ENCODE measurements at regions not wholly inside any gene's neighbourhood (a gene's known extent, or its start where the extent isn't known, plus 50 kb on each side); places are given as distances from the start of the nearest gene placed in this dataset.

DNA sequence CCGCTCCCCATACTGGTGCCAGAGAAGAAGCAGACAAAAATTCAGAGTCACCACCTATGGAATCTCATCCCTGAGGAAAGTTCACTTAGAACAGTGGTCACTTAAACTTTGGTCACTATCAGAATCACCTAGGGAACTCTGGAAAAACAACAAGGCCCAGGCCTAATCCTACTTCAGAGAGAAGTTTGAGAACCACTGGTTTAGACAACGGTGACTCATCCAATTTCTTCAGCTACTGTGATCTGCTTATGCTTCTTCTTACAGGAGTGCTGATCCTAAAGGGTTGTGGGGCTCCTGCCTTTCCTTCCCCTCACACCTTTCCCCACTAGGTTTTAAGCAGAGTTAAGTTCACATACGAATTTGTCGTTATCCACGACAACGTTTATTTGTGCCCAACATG lies 194.7 kb upstream of the KLF4 start:
- H3K4ac ChIP-seq (ENCODE audit: low read depth, low read length) = no peak overlapping the region
- no peak overlapping the region for H3K18ac ChIP-seq (ENCODE audit: insufficient read length, low read depth, low read length)
- H3K27me3 Mint-ChIP-seq (ENCODE audit: low read depth) = peaks cover 2% of the 10 kb centered on the region
- no peak overlapping the region for H3K56ac ChIP-seq (ENCODE audit: insufficient read length, low read depth, low read length)
- H2BK12ac ChIP-seq (ENCODE audit: insufficient read length, low read depth, low read length) = no peak overlapping the region
- H2BK120ac ChIP-seq (ENCODE audit: low read depth, low read length, poor library complexity, severe bottlenecking) = no peak overlapping the region
- no peaks in the 10 kb centered on the region for H3K9me3 ChIP-seq (ENCODE audit: control insufficient read depth, low read depth, low read length)
- no peak overlapping the region for H2BK20ac ChIP-seq (ENCODE audit: low read depth, low read length, poor library complexity, severe bottlenecking)
- H2BK15ac ChIP-seq (ENCODE audit: low read depth, low read length) = no peak overlapping the region
- H3K14ac ChIP-seq (ENCODE audit: insufficient read depth, low read length) = no peak overlapping the region
- no peaks in the 10 kb centered on the region for H3K23me2 ChIP-seq (ENCODE audit: insufficient read length, low read depth, low read length, poor library complexity, severe bottlenecking)
- TF ChIP-seq, protein P1, sequence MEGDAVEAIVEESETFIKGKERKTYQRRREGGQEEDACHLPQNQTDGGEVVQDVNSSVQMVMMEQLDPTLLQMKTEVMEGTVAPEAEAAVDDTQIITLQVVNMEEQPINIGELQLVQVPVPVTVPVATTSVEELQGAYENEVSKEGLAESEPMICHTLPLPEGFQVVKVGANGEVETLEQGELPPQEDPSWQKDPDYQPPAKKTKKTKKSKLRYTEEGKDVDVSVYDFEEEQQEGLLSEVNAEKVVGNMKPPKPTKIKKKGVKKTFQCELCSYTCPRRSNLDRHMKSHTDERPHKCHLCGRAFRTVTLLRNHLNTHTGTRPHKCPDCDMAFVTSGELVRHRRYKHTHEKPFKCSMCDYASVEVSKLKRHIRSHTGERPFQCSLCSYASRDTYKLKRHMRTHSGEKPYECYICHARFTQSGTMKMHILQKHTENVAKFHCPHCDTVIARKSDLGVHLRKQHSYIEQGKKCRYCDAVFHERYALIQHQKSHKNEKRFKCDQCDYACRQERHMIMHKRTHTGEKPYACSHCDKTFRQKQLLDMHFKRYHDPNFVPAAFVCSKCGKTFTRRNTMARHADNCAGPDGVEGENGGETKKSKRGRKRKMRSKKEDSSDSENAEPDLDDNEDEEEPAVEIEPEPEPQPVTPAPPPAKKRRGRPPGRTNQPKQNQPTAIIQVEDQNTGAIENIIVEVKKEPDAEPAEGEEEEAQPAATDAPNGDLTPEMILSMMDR (conservative IDR thresholded peaks at IDR 0.05) = no peak
- H3K4me3 Mint-ChIP-seq = no peak overlapping the region
- no peak for DNase-seq
- no peak overlapping the region for H4K8ac ChIP-seq (replicated peaks; ENCODE audit: insufficient read length, low read depth, low read length)
- peaks cover 13 to 18% of the 10 kb centered on the region in 2 experiments for H3K4me1 Mint-ChIP-seq
- no peak overlapping the region for H3K23ac ChIP-seq (ENCODE audit: insufficient read length, low read depth, low read length)
- H3K27me3 ChIP-seq (ENCODE audit: insufficient read depth, low read length) = no peaks in the 10 kb centered on the region
- H2BK5ac ChIP-seq (ENCODE audit: insufficient read length, low read length) = no peak overlapping the region
- H3K9me3 Mint-ChIP-seq = peaks cover 2 to 3% of the 10 kb centered on the region in 2 experiments; a peak in 3 of 5 replicates
- no peak overlapping the region for H3T11ph ChIP-seq (ENCODE audit: low read length)
- no peak overlapping the region for H2AK5ac ChIP-seq (ENCODE audit: insufficient read length, low read length)
- H2AFZ ChIP-seq (ENCODE audit: low read length) = no peak overlapping the region
- no peak overlapping the region for H3K27ac ChIP-seq (ENCODE audit: insufficient read length, low read depth, low read length)
- no peaks in the 10 kb centered on the region; the same call in 1 of the 2 replicates for H3K4me1 ChIP-seq (ENCODE audit: insufficient read depth, low read length)
- H3K36me3 Mint-ChIP-seq (ENCODE audit: insufficient read depth in 1 of 3, low read depth in 3 of 3) = peaks cover 0 to 3% (median 3%) of the 10 kb centered on the region in 3 experiments; a peak in 4 of 7 replicates
- no peaks in the 10 kb centered on the region for H3K79me2 ChIP-seq (ENCODE audit: insufficient read depth, low read length)
- H3K9ac ChIP-seq (ENCODE audit: extremely low read depth, insufficient read length, low read length) = no peak overlapping the region
- no peak overlapping the region for H3K4me2 ChIP-seq (ENCODE audit: insufficient read depth, insufficient read length, low read length)
- no peak overlapping the region for H4K5ac ChIP-seq (ENCODE audit: insufficient read length, low read depth, low read length)
- no peaks in the 10 kb centered on the region for H3K79me1 ChIP-seq (ENCODE audit: insufficient read depth, low read depth, low read length, poor library complexity, severe bottlenecking)
- no peak overlapping the region for H3K27ac Mint-ChIP-seq
- H4K91ac ChIP-seq (ENCODE audit: insufficient read length, low read depth, low read length) = no peak overlapping the region
- no CpG with 5 or more reads among the region's 6 CpGs for WGBS (ENCODE audit: extremely low coverage, insufficient read length, low lambda C conversion rate)
- no peaks in the 10 kb centered on the region for H4K20me1 ChIP-seq (ENCODE audit: control insufficient read depth, insufficient read depth, insufficient read length)
